K562 (cell line): ENCODE measurements at regions not wholly inside any gene's neighbourhood (a gene's known extent, or its start where the extent isn't known, plus 50 kb on each side); places are given as distances from the start of the nearest gene placed in this dataset.

Experiments
- CBX2 ChIP-seq: fragments of 200-600 bp; sonication (generic); IDR thresholded peaks from one replicate; pipeline ENCODE4 v1.6.1; 2012; ENCODE audit warnings: mild to moderate bottlenecking, low read length, inconsistent platforms; ENCODE audit not compliant: insufficient read depth, poor library complexity, severe bottlenecking
- CEBPB ChIP-seq: fragments of 450-650 bp; IDR thresholded peaks from 2 replicates; pipeline ENCODE4 v1.6.1; 2016; ENCODE audit warnings: missing genetic modification characterization, missing compliant biosample characterization
- CTCF ChIP-seq, 3 experiments: IDR thresholded peaks in 2 of 3; conservative IDR thresholded peaks in 1 of 3; 2 replicates each; pipeline ENCODE4 v1.5.1; 2011 to 2012; ENCODE audit warnings: low read length in 3 of 3, mild to moderate bottlenecking in 3 of 3, control low read depth in 2 of 3, improper control_type of control experiment in 1 of 3, inconsistent platforms in 1 of 3, low read depth in 1 of 3, mixed read lengths in 1 of 3, moderate library complexity in 1 of 3; ENCODE audit not compliant: insufficient read depth in 2 of 3
- E2F3 ChIP-seq: fragments of 250-450 bp; sonication (Bioruptor Pico); IDR thresholded peaks from 2 replicates; pipeline ENCODE4 v1.4.0; 2020; ENCODE audit warnings: mild to moderate bottlenecking
- GMEB1 ChIP-seq: fragments of 250-450 bp; sonication (Bioruptor Pico); IDR thresholded peaks from 2 replicates; pipeline ENCODE4 v1.4.0; 2020; ENCODE audit warnings: mild to moderate bottlenecking
- MCM3 ChIP-seq: fragments of 450-650 bp; IDR thresholded peaks from 2 replicates; pipeline ENCODE4 v1.6.1; 2016
- ZBTB7A ChIP-seq: IDR thresholded peaks from 2 replicates; pipeline ENCODE4 v1.6.1; 2011; ENCODE audit warnings: low read depth, mild to moderate bottlenecking, low read length, moderate library complexity, borderline replicate concordance; ENCODE audit not compliant: control insufficient read depth
- ZNF121 ChIP-seq: sonication (generic); formaldehyde crosslinking; conservative IDR thresholded peaks from 2 replicates; pipeline ENCODE4 v1.8.0; 2022; ENCODE audit warnings: missing genetic modification reagents
- ZNF184 ChIP-seq: sonication (generic); formaldehyde crosslinking; IDR thresholded peaks from 2 replicates; pipeline ENCODE4 v1.5.0; 2020; ENCODE audit warnings: missing genetic modification reagents
- ZNF311 ChIP-seq: fragments of 250-450 bp; sonication (Bioruptor Pico); IDR thresholded peaks from 2 replicates; pipeline ENCODE4 v1.4.0; 2020; ENCODE audit warnings: mild to moderate bottlenecking, moderate library complexity
- ZNF699 ChIP-seq: fragments of 250-450 bp; sonication (Bioruptor Pico); IDR thresholded peaks from 2 replicates; pipeline ENCODE4 v1.8.0; 2021; ENCODE audit warnings: mild to moderate bottlenecking, moderate library complexity; ENCODE audit not compliant: insufficient replicate concordance
- TF ChIP-seq, protein P1 (sequence below), 2 experiments: fragments of 200-800 bp in 1 of 2; sonication (Bioruptor generic) in 1 of 2; sonication (generic) in 1 of 2; formaldehyde crosslinking in 1 of 2; IDR thresholded peaks in 1 of 2; conservative IDR thresholded peaks in 1 of 2; 2 replicates each; pipeline versions ENCODE4 v1.5.0 to v1.6.1; 2016 to 2020; ENCODE audit warnings: missing compliant biosample characterization in 1 of 2, missing genetic modification characterization in 1 of 2, missing genetic modification reagents in 1 of 2

GRCh38 chr12:116465856-116466255 is 93.3 kb upstream of the MAP1LC3B2 start:
- no peak for TF ChIP-seq GMEB1 (CRISPR knock-in tag)
- 0 out of 6 replicates have a peak, but pooled peaks of 1 of the 3 experiments have one; percentile 3 for TF ChIP-seq CTCF (IDR thresholded peaks at IDR 0.05 in 2 of 3, conservative IDR thresholded peaks at IDR 0.05 in 1 of 3; ENCODE audit: insufficient read depth in 2 of 3, low read depth in 1 of 3, low read length in 3 of 3)
- TF ChIP-seq E2F3 = no peak
- TF ChIP-seq CBX2 = no peak
- TF ChIP-seq ZNF311 (CRISPR knock-in tag) = no peak
- TF ChIP-seq, protein P1, sequence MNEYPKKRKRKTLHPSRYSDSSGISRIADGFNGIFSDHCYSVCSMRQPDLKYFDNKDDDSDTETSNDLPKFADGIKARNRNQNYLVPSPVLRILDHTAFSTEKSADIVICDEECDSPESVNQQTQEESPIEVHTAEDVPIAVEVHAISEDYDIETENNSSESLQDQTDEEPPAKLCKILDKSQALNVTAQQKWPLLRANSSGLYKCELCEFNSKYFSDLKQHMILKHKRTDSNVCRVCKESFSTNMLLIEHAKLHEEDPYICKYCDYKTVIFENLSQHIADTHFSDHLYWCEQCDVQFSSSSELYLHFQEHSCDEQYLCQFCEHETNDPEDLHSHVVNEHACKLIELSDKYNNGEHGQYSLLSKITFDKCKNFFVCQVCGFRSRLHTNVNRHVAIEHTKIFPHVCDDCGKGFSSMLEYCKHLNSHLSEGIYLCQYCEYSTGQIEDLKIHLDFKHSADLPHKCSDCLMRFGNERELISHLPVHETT (CRISPR knock-in tag; conservative IDR thresholded peaks at IDR 0.05 in 1 of 2, IDR thresholded peaks at IDR 0.05 in 1 of 2) = no peak
- no peak for TF ChIP-seq CEBPB (tag)
- no peak for TF ChIP-seq ZBTB7A
- TF ChIP-seq ZNF699 = no peak
- no peak for TF ChIP-seq ZNF184 (CRISPR knock-in tag)
- no peak for TF ChIP-seq ZNF121 (CRISPR knock-in tag)
- no peak for TF ChIP-seq MCM3
